ENCODE measurements at regions not wholly inside any gene's neighbourhood (a gene's known extent, or its start where the extent isn't known, plus 50 kb on each side); places are given as distances from the start of the nearest gene placed in this dataset.
"Not testable (repeated sequence)": the region's sequence is repeated elsewhere in the genome, so short reads cannot be mapped to it uniquely, and the experiment has no call there.

DNA sequence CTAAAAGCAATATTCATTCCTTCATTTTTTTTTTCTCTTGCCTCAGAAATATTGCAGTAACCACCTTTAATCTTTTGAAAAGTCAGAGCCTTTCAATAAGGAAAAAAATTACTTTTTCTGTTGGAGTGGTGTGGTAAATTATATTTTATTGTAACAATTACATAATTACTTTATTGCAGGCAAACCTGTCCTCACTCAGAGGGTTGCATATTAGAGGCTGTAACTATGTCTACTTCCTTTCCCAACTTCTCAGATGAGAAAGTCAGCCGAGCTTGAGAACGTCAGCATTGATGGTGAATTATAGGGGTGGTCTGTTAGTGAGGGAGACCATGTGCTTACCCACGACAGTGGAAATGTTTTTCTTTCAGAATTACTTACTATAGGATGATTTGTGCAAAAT, 611.8 kb downstream of the KIF4B start:
- DNase-seq: no peak

DNA sequence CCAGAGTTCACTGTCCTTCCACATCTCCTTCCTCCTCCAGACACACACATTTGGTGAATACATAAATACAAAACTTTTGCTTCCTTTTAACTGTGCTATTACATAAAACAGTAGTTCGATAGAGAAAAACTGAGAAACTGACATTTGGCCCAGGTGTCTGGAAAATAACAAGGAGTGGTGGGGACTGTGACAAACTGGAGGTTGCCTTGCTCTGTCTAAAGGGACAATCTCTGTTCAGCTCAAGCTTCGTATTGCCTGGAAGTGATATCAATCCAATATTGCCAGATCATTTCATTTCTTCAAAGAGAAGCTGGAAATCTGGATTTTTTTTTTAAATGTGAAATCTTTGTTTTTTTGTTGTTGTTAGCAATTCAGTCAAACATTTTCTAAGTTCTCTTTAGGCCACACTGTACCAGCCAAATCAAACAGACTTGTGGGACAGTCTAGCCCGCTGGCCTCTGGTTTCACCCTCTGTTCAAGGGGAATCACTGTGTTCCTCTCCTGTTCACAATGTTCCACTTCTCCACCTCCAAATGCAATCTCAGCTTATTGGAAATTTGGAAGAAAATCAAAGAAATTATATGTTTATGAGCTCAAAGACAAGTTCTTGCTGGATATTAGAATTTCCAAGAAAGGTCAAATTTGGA, 612.5 kb downstream of the KIF4B start:
- DNase-seq: no peak

DNA sequence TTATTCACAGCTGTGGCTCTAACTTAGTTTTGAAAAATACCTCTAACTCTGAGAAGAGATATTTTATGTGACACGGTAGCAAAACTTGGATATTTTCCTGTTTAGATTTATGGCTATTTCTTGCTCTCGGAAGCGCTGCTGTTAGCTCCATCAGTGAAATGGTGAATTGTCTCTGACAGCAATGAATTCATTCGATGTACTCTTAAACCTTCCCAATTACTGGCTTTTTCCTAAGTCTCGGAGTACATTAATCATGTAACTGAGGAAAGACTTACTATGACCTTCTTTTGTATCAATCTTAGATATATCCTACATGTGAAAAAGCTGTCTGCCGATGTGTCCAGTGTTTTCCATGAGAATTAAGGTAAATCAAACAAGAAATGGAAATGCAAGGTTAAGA, 613.0 kb downstream of the KIF4B start:
- no peak for DNase-seq

DNA sequence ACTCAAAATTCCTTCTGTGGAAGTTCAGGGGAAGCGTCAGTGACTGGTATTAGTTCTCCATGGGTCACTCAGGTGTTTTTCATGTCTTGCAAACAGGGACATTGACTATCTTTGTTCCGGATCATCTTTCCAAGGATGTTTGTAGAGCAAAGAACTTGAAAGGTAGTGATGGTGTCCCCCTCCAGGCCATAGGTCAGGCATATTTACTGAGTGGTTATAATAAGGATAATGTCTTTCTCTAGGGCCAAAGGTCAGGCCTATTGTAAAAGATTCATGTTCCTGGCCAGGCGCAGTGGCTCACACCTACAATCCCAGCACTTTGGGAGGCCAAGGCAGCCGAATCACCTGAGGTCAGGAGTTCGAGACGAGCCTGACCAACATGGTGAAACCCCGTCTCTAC, 614.8 kb downstream of the KIF4B start:
- no peak for DNase-seq

DNA sequence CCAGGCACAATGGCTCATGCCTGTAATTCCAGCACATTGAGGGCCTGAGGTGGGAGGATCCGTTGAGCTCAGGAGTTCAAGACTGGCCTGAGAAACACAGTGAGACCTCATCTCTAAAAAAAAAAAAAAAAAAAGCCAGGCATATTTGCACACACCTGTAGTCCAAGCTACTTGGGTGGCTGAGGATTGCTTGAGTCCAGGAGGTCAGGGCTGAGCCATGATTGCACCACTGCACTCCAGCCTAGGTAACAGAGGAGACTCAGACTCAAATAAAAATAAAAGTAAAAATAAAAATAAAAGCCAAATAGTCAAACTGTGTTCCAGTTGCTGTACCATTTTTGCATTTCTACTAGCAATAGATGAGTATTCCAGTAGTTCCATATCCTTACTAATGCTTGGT, 616.0 kb downstream of the KIF4B start:
- DNase-seq: no peak

DNA sequence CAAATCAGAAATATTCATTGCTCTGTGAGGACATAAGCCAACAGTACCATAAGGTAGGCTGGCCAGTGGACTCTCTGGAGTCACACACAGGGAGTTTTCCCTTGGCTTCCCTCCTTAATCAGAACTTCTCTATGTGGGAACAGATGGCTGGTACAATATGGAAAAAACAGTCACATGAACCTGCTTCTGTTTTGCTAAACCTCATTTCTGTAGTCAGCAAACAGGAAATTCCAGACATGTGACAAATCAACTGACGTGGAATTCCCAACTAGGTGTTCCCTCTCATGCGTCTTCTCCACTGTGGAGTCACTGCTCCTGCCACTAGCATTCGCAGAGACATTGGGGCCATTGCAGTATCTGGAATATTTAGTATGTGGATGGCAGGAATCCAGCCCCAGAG, 617.6 kb downstream of the KIF4B start:
- DNase-seq: no peak

DNA sequence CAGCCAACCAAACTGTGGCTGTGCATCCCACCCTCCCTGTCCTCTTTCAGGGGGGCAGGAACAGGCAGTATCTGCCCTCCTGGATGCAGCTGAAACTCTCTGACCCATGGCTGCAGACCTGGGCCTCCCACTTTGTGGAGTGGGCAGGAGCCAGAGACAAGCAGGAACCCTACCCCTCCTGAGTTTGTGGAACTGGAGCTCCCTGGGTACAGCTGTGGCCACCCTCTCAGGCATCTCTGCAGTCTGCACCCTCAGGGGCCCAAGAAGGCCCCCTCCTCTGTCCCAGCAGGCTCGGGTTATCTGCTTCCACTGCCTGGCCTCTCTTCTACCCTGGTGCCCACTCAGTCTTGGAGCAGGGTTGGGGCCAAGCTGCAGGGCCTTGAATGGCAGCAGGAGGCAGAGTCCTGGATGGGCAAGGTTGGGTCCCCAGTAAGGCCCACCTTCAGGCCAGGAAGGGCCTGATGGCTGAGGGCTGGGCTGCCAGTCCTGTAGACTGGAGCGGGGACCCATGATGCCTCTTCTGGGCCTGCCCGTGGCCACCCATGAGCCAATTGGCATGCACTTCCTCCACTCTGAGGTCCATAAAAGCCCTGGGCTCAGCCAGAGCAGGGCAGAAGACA, 619.9 kb downstream of the KIF4B start:
- DNase-seq: no peak

DNA sequence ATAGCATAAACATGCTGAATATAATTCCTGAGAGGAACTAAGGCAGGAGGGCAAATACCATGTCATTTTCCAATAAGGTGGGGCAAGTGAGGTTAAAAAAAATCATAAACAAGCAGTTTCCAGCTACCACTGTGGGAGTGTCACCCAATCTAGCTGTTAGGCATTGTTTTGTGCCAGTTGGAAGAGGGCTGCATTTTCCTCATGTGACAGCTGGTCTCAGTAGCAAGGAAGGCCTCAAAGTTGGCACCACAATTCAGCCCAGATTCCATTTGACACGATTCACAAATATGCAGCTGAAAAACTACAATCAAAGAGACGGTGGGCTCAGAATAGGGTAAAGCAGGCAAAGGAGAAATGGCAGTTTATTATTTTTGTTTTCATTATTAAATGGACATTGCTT, 636.1 kb downstream of the KIF4B start:
- DNase-seq: no peak

DNA sequence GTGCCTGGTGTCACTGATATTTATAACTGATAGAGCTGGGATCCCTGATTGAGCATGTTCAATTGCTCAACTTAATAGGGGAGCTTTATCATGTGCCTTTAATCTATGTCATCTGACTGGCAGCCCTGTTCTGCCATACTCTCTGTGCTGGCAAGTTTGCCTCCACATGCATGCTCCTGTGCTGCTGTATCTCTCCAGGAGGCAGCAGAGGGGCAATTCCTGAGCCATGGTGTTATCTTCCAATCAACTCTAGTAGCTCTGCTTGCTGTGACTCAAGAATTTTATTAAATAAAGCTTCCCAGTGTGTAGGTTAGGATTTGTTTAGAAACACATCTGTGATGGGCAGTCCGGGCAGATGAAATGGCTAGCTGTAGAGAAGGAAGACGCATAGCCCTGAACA, 642.0 kb downstream of the KIF4B start:
- no peak for DNase-seq

DNA sequence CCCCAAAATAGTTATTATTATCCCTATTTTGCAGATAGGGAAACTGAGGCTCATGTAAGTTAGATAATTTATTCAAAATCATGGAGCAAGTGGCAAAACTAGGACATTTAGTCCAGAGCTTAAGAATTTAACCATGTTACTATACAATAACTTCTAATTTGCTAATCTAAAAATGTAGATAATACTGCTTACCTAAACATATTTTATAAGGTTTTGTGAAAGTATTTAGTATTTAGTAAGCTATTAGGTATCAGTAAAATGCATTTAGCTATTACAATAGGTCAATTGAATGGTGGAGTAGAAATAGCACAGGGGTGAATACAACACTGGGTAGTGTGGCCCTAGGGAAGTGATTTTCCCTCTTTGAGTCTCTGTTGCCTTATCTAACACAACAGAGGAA, 648.3 kb downstream of the KIF4B start:
- DNase-seq: no peak

DNA sequence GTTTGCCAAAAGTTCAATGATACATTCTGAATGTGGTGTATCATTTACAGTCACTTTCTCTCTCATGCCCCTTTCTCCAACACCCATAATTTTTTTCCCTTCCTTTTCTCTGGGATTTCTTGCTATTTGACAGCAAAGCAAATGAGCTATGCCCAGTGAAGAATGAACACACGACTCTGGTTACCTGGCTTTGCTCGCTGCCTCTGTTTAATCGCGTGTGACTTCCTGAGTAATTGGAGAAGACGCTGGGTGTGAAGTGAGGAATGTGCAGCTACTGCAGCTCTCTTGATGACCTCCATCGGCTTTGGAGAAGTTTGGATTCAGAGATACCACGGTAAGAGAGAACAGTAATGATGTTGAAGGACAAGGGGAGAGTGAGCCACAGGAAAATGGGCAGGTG, 651.8 kb downstream of the KIF4B start:
- DNase-seq: no peak

DNA sequence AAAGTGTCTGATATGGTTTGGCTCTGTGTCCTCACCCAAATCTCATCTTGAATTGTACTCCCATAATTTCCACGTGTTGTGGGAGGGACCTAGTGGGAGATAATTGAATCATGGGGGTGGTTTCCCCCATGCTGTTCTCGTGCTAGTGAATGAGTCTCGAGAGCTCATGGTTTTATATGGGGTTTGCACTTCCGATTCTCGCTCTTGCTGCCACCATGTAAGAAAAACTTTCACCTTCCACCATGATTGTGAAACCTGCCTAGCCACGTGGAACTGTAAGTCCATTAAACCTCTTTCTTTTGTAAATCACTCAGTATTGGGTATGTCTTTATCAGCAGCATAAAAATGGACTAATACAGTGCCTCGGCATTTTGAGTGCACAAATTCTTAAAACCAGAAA, 655.0 kb upstream of the SGCD start:
- DNase-seq: not testable (repeated sequence)

DNA sequence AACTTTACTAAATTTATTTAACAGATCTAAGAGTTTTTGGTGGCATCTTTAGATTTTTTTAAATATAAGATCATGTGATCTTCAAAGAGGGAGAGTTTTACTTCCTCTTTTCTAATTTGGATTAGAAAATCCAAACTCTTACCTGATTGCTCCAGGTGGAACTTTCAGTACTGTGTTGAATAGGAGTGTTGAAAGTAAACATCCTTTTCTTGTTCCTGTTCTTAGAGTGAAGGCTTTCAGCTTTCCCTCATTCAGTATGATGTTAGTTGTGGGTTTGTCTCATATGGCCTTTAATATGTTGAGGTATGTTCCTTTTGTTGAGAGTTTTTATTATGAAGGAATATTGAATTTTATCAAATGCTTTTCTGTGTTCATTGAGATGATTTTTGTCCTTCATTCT, 650.0 kb upstream of the SGCD start:
- no peak for DNase-seq

DNA sequence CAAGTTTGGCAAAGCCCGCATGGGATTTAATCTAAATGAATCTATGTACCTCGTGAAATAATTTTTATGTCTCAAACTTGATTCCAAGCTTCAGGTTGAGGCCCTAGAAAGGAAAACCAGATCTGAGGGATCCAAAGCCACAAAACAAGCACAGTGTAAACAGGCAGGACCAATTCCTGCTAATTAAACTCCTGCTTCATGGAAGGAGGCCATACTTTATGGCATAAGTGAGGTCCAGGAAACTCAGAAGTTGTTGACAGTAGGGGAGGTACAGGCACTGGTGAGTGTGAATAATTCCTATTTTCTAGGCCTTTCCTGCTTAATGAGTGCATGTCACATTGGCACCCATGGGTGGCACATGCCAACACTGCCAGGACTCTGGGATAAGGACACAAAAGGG, 648.6 kb upstream of the SGCD start:
- DNase-seq: no peak

DNA sequence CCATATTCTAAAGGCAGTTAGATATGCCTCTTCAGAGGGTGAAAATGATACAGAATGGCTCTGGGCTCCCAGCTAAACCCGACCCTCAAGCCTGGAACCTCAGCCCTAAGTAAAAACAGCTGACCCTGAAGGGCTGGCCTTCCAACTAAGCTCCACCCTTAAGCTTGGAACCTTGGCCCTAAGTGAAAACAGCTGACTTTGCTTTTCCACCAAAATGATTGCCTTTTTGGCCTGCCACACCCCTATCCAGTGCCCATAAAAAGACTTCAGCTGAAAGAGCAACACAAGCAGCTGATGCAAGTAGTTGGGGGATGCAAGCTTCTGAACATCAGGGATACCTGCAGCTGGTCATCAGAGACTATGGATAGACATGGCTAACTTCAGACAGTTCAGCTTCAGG, 647.4 kb upstream of the SGCD start:
- no peak for DNase-seq

DNA sequence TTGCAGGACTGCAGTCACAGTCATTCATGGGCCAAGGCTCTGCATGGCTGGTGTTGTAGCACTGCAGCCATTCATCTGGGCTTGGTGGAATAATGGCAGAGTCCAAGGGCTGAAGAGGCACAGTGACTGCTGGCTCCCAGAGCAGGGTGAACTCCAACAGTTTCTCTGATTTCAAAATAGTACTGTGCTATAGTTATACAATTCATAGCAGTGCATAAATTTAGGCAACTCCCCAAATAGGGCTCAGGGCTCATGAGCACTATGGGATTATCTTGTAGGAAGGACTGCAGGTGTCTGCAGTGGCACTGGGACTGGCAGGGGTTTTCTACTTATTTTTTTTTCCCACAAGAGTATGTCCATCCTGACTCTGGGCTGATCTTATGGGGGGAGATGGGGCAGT, 642.5 kb upstream of the SGCD start:
- DNase-seq: no peak

DNA sequence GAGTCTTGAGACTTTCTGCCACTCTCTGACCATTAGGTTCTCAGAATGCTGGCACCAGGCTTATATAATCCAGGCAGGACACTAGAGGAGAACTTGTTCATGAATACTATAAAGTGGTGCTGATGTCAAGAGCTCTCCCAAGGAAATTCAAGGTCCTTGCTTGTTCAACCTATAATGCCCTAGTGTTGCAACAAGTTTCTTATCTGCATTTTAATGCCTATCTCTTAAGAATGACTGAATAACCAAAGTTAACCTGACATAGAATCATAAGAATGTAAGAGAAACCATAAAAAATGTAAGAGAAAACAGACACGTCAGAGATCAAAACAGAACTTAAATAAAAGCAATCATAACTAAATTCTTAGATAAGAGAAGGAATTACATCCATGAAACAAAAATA, 640.8 kb upstream of the SGCD start:
- no peak for DNase-seq

DNA sequence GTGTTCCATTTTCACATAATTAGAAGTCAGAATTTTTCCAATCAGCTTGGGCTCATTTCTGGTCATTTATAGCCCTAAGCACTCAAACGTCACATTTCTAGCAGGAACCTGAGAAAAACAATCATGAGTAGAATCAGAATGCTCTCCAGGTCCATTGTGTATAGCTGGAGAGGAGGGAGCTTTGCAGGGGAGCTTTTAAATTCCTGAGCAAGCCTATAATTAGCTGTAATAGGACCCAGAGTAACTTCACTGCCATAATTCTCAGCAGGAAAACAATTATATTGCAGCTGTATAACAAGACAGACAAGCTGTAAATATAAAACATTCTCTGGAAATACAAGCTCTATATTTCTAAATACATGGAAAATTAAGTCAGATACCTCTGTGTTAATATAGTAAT, 637.6 kb upstream of the SGCD start:
- DNase-seq: no peak

DNA sequence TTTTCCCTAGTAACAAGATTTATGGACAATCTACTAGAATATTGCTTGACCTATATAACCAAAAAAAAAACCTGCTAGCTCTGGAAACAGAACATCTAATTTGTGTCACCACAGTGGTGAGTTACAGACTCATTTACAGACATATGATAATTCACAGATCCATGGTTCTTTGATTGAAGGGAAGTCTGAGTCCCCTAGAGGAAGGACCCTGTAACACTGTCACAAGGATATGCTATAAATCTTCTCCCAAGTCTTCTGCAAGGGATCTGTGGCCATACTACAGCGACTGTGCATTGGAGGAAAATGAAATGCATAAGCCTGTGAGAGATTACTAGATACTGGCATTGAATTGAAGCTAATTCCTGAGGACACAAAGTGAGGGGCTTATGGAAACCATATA, 630.6 kb upstream of the SGCD start:
- DNase-seq: no peak

DNA sequence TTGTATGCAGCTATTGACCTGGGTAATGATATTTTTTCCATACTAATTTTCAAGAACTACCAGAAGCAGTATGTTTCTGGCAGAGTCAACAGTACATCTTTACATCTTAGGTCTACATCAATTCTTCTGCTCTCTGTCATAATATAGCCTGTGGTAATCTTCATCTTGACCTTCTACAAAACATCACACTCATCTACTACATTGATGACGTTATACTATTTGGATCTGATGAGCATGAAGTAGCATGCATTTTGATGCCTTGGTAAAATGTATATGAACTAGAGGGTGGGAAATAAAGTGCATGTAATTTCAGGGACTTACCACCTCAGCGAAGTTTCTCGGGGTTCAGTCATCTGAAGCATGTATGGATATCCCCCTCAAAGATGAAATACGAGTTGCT, 629.7 kb upstream of the SGCD start:
- DNase-seq: no peak

DNA sequence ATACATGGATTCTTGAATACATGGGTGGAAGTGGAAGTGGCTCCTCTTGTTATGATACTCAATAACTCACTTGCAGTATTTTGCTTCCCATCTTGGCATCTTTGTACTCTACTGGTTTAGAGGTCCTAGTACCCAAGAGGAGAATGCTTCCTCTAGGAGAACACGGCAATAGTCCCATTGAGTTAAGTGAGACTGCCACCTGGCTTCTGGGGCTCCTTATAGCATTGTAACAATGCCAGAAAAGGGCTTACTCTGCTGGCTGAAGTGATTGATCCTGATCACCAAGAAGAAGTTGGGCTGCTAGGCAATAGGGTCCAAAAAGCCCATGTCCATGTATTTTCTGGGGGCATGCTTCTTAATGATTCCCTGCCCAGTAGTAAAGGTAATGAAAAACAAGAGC, 627.6 kb upstream of the SGCD start:
- no peak for DNase-seq

DNA sequence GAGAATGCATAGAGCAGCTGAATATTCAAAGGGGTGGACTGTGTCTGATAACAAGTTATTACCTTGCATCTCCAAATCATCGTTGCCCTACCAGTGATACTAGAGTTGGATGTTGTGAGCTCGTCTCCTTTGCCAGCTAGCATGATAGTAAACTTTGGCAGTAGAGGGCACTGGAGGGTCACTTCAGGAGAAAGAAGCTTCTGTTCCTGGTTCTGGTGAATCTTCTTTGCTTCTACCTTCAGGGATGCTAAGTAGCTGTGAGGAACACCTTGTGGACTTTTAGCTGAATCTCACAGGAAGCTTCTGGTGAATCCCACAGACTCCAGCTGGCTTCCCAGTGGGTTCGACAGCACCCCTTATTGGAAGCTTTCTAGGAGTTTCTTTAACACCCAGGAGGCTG, 626.6 kb upstream of the SGCD start:
- DNase-seq: peak; percentile 9

DNA sequence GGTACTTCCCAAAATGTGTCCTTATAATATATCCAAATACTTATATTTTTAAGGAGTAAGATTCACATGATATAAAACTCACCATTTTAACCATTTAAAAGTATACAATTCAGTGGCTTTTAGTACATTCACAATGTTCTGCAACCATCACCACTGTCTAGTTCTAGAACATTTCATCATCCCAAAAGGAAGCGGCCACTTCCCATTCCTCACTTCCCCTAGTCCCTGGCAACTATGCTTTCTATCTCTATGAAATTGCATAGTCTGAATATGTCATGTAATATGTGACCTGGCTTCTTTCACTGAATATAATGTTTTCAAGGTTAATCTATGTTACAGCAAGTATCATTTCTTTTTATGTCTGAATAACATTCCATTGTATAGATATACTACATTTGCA, 615.1 kb upstream of the SGCD start:
- DNase-seq: no peak

DNA sequence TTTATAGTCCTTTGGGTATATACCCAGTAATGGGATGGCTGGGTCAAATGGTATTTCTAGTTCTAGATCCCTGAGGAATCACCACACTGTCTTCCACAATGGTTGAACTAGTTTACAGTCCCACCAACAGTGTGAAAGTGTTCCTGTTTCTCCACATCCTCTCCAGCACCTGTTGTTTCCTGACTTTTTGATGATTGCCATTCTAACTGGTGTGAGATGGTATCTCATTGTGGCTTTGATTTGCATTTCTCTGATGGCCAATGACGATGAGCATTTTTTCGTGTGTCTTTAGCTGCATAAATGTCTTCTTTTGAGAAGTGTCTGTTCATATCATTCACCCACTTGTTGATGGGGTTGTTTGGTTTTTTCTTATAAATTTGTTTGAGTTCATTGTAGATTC, 612.5 kb upstream of the SGCD start:
- DNase-seq: not testable (repeated sequence)

DNA sequence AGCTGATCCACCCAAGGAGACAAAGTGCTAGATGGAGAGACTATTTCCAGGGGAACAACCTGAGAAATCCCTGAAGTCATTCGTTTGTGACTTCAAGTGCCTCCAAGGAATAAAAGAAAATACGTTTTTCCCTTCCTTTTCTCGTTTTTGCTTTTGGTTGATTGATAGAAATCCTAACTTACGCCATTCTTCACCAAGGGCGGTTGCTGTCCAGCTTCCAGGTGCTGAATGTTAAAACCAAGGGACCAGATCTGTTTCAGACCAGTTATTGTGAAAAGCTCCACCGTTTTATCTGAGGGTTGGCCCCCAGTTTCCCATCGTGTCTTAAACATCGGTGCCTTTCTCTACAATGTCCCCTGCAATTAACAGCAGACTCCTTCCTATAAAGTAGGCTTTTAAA, 600.7 kb upstream of the SGCD start:
- no peak for DNase-seq

Measured in NK-92 treated with Interleukin-12 subunit alpha and Interleukin-12 subunit beta, amount 100 ng/mL, for 24 hours (cell line).